GM19438 (cell line): ENCODE measurements at regions not wholly inside any gene's neighbourhood (a gene's known extent, or its start where the extent isn't known, plus 50 kb on each side); places are given as distances from the start of the nearest gene placed in this dataset.
"Not testable (repeated sequence)": the region's sequence is repeated elsewhere in the genome, so short reads cannot be mapped to it uniquely, and the experiment has no call there.

Source experiments
- ATAC-seq: cut with Tn5 transposase; IDR thresholded peaks from one replicate; pipeline ENCODE4 v1.9.1; 2021; ENCODE audit warnings: low read depth; ENCODE audit not compliant: unreplicated experiment

DNA sequence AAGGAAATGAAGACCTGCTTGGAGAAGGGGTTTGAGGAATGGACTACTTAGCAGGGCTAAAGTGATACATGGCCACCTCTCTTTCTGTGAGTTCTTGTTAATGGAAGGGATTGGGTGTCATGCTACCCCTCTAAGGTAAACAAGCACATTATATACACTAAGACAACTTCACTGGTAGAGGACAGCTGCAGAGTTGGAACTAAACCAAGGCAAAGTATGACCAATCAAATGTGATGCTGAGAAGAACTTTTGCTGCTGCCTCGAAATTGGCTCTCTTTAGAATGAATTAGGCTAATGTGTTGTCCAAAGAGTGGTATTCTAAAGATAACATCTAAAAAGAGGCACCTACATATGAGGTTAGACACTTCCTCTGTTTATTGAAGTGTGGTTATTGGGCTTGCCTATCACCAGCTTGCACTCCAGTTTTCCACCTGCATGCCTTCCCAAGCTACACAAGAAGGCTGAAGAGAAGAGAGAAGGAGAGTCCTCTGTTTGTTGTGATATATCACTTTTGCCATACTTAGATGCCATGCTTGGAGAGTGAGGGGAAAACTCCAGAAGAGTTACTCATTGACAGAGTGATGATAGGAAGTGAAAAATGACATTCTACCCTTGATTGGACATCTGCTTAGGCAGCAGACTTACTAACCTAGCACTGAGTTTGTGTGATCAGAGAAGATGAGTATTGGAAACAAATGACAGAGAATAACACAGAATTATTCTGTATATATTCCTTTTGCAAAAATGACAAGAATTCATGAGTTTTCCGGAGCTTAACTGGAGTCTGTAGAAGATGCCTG, 536.1 kb downstream of the ZNF608 start:
- no peak for ATAC-seq

DNA sequence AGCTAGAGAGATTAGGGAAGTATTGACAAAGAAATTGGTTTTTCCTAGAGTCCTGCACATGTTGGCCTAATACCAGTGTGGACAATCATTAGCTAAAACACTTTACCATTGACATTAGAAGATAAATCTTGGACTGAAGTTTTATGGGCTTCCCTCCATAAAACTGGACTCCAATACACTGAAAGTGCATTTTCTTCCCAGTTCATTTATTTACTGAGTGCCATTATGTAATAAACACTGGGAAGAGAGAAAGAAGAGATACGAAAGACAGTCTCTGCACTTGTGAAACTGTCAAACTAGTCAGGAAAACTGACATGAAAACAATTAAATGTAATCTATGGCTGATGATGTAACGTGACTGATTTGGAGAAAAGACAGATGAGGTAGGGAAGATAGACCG, 539.3 kb downstream of the ZNF608 start:
- ATAC-seq = no peak

DNA sequence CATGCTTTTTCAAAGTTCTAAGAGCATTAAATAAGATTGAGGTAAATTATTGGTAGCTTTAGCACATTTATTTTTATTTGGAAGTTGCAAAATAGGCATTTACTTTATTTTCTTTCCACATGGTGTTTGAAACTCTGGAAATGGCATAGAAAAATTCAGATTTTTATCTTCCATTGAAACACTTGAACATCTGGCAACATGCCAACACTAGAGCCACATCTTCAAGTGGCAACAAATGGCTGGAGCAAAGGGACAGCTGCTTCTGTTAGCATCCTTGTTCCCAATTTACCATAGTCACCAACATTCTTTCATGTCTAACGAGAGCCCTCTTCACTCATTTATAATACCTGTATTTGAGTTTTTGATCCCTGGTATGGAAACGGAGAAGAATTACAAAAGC, 539.9 kb downstream of the ZNF608 start:
- ATAC-seq = no peak

DNA sequence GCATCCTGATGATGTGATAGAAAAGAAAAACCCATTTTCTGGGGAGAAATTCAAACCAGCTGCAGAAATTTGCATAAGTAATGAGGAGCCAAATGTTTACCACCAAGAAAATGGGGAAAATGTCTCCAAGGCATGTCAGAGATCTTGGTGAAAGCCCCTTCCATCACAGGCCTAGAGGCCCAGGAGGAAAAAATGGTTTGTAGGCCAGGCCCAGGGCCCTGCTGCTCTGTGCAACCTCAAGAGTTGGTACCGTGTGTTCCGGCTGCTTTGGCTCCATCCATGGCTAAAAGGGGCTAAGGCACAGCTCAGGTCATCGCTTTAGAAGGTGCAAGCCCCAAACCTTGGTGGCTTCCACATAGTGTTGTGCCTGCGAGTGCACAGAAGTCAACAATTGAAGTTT, 543.1 kb downstream of the ZNF608 start:
- ATAC-seq = no peak

DNA sequence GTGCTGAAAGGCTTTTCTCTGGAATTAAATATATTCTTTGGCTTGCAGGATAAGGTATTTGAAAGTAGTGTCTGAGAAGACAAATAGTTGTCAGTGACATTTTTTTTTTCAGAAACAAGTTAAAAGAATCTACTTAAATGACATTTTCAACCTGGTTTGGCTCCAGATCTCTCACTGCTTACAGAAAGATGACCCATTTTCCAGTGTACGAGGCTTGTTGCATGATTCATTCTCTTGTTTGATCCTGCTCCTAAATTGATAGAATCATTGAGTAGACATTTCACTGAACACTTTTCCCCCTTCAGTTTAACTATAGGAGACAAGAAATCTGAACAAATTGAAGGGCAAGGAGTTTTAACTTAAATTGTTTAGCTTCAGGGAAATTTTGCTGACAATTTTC, 546.1 kb downstream of the ZNF608 start:
- no peak for ATAC-seq

DNA sequence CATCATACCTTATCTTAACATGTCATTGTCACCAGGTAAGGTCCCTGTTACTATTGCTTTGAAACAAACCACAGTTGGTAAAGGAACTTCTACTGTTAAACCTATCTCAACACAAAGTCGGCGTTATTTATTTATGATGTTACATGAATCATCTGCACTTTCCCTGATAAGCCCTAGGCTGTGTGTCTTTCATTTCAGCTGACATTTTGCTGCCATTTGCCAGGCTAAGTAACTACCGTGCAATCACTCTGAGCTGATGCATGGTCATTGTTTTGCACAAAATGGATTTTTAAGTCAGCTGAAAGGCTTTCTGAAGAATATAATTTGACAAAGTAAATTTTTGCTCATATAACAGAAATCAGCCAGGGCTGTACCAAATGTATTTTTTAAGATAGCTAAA, 546.5 kb downstream of the ZNF608 start:
- no peak for ATAC-seq

DNA sequence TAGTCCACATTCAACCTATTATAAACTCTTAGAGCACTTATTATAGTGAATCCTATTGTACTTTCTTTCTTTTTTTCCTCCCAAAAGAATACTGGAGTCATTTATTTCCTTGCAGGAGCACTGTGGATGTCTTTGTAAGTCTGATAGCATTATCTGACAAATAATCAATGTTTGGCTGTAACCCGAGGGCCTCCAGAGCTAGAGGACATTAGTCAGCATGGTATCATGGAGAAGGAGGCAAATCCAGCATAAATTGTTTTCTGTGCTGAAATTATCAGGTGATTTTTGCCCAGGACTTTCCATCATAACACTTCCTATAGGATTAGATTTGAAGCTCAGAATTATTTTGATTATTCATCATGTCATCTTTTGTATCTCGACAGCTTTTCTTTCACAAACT, 551.0 kb downstream of the ZNF608 start:
- no peak for ATAC-seq

DNA sequence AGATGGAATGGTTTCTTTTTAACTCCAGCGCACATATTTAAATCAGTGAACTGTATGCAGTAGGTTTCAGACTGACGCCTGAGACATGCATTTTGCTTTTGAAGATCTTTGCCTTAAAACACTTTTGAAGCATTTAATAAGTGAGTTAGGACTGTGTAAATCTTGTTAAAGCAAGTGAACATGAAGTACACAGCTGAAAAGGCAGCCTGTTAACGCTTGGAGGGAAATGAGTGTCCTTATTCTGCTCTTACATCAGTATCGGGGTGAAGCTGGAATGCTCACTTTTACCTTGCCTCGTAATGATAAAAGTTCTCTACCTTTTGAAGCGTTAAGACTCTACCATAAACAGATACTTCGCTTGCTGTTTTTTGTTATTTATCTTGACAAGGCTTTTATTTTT, 552.2 kb downstream of the ZNF608 start:
- no peak for ATAC-seq

DNA sequence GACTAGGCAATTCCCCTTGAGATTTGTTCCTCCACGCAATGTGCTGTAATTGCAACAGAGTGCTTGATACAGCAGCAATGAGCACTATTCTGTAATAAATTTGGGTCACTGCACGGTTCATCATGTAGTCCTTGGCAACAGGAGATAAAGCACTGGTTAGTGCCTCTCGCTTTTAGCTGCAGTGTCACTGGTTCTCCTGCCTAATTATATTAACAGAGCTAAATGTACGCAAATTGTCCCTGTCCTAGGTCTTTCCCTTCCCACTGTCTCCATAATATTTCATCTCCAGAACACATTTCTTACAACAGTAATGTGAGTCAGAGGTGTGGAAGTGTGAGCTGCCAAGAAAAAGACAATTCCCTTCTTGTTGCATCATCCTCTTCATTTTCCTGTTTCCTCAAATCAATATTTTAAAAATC, 553.1 kb downstream of the ZNF608 start:
- ATAC-seq = no peak

DNA sequence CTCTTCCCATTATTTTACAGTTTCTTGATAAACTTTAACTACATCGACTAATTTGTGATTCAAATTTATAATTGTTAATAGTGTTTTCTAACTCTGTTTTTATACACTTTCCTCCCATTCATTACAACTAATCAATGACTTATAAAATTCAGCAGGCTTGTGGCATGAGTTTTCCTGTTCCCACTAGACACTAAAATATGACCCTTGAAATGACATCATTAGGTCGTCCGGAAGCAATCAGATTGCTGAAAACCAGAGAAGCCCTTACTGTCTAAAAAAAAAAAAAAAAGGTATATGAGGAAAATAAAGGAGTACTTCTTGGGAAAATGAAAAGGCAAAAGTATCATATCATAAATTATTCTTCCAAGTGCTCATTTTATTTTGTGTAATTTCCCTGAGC, 553.7 kb downstream of the ZNF608 start:
- no peak for ATAC-seq

DNA sequence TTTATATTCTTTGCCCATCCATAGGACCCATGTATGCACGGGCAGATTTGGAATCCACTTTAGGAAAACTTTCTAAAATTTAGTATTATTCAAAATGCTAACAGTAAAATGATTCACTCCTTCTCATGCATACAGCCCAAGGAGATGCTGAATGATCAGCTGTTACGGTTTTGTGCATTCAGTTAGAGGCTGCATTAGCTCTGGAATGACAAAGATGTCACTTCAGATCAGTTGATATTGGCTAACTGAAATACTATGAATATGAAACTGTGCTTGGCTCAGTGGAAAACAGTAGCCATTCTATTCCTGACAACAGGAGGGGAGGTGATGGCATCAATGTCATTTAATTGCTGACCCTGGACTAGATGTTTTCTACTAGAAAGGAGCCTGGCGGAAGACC, 560.7 kb downstream of the ZNF608 start:
- no peak for ATAC-seq

DNA sequence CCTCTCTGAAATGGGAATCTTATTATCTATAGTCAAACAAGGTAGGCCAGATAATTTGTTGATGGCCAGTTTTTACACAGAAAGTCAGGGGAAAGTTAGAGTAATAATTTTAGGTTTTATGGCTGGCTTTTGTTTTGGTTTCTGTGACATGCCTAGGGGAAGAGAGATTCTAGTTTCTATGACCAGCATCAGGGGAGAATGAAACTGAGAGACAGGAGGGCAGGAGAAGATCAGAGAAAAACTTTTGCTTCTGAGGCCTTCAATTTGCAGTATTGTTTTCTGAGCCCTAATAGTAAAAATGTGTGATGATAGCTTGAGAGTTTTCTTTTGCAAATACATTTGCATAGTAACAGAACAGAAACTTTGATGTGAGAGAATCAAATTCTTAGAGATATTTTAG, 564.3 kb downstream of the ZNF608 start:
- ATAC-seq = no peak

DNA sequence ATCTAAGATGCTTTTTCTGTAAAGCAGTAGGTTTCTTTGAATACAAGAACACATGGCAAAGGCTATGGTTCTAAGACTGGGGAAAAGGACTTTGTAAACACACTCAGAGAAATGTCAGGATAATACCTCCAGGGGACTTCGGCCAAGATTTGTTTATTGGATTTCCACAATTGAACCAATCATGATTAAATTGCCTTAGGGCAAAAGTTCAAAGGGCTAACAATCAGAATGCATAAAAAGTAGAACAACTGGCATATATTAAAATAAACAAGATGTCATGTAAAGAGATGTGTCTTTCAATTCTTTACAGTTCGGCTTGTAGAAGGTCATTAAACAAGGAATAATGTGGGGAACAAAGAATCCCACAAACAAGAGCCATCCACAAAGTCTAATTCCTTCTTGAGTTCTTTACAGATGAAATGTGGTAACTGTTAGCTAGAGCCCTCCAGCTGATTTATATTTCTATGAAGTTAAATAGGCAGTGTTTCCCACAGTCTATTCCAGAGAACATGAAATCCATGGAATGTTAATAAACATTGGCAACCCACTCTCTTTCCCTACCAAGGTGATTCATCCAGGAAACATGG, 565.5 kb downstream of the ZNF608 start:
- no peak for ATAC-seq

DNA sequence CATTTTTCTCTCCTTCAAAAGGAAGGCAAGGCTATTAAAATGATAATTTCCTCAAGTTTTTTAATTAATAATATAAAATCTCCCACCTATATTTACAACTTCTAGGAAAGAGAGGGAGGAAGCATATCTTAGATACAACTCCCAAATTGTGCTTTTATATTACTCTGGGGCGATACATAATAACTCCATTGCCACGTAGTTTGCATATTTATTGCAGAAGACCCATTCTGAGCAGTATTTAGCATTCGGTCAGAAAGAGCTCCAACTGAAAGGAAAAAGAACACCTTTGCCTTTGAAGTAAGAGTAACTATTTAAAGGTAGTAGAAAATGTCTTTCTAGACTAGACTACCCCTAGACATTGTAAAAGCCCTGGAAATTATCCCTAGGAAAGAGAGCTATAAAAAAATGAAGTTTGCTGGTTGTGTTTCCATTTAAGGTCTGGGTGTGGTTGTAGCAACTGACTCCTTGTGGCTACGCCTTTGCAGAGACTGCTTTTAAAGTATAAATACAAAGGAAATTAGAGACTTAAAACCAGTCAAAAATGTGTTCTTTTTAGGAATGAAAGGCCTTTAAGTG, 566.1 kb downstream of the ZNF608 start:
- no peak for ATAC-seq

DNA sequence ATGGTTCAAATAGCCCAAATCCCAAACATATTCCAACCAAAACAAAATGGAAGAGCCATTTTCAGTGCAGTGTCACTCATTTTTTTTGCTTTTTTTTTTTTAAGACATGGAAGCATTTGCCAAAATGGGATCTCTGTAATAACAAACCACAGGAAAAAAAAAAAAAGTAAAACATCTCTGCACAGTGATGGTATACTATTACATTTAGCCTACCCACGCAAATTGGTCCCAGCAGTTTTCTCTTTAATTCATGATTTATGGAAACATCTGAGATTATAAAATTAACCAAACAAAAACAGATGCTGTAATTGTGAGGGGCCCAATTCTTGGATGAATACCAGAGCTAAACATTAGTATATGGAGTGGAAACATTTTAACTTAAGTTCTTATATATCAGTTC, 566.6 kb downstream of the ZNF608 start:
- ATAC-seq = no peak

DNA sequence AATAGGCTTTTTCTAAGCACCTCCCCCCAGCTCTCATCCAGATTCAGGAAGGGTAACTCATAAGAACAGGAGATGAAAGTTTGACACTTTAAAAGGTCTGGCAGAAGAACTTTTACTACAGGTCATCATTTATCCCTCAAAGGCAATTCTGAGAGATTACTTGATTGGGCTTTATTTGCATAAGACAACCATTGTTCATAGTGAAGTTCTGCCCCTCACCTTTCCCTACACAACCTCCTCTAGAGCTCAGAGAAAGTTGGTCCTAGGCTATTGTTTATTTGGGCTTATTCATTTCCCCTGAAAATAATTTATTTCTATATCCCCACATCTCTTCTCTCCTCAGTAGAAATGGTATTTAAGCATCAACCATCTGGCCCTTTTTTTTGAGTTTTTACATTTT, 568.4 kb downstream of the ZNF608 start:
- no peak for ATAC-seq

DNA sequence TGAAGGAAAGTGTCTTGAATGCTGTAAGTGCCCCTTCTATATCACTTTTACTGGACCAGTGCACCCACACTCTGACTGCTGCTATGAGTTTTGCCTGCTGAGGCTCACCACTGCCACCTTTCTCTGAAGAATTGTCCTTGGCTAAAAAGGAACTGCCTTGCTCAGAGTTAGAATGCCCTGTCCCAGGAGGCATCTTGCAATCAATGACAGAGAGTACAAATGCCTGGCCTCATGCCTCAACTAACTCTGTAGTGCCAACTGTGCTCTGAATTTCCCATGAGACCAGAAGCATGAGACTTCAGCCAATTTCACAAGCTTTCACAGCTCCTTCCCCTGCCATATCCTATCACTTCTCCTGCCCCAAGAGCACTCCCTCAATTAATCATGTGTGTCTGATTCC, 569.7 kb downstream of the ZNF608 start:
- no peak for ATAC-seq

DNA sequence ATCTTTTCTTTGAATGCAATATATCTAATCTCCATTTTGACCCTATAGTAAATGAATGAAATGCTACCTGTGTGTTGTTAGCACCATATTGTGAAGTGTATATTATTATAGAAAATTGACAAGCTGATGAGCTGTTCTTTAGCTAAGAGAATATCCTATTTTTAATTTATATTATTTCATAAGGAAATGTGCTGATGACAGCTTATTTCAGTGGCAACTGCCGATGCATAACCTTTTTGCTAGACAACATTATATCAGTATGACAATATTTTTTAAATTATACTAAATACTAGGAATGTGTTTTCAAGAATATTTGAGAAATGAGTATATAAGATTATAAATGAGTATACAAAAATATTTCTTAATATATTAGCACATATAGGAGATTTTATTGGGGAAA, 573.1 kb downstream of the ZNF608 start:
- no peak for ATAC-seq

DNA sequence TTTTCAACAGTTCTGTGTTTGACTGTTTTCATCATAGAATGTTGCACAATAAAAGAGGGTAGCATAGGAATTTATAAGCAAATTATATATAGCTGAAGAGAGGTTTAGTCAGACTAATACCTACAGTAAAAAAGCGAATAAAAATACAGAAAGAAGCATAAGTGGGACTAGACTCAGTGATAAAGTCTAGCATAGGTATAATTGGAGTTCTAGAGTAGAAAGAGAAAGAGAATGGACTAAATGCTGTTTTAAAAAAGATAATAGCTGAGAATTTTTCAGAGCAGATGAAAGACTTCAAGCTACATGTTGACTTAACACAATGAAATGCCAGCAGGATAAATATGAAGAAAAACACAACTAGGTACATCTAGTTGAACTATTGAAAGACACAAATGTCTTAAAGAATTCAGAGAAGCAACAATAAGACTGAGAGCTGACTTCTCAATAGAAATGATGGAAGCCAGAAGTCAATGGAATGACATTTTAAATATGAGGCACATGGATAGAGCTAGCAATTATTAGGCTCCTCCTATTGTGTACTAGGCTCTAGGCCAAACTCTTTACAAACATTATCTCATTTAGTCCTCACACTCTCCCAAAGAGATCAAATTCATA, 573.9 kb downstream of the ZNF608 start:
- ATAC-seq = no peak

DNA sequence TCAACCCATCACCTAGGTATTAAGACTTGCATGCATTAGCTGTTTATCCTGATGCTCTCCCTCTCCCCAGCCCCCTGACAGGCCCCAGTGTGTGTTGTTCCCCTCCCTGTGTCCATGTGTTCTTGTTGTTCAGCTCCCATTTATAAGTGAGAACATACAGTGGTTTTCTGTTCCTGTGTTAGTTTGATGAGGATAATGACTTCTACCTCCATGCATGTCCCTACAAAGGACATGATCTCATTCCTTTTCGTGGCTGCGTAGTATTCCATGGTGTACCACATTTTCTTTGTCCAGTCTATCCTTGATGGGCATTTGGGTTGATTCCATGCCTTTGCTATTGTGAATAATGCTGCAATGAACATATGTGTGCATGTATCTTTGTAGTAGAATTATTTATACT, 578.3 kb downstream of the ZNF608 start:
- ATAC-seq = not testable (repeated sequence)

DNA sequence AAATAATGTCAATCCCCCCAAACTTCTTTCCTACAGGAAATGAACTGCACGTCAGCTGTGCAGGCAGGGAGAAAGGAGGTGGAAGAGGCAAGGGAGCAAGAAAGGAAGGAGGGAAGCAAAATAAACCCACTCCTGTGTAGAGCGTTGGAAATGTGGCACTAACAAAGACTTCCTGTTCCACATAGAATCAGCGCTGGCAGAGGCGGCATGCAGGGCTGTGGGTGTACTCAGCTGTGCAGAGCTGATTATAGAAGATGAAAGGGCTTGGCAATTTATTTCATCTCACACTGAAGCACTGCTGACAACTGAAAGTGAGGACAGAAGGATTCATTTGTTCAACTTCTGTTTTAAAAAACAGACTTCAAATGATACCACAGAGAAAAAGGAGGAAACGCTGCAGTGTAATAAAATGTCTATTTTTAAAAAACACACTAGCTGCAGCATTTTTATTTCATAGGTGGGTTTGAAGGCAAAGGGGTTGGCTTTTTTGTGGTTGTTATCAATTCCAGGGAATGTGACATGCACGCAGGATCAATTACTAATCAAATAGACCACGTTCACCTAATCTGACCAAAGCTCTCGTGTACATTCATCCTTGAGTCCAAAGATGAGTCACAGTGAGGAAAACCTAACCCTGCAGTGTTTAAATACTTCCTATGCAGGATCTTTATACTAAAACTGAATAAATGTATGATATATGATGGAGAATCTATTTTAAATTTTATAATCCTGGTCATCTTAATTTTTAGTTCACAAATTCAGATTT, 583.5 kb downstream of the ZNF608 start:
- no peak for ATAC-seq
